CD4-positive, alpha-beta memory T cell (primary cell): ENCODE measurements at regions not wholly inside any gene's neighbourhood (a gene's known extent, or its start where the extent isn't known, plus 50 kb on each side); places are given as distances from the start of the nearest gene placed in this dataset.

Experiments
- CTCF ChIA-PET: fragments of 350-600 bp; sonication (Branson Sonifier 250); formaldehyde crosslinking; loops from one replicate; lab custom pipeline; 2021; ENCODE audit warnings: inconsistent platforms; ENCODE audit not compliant: partially characterized antibody; lab: Charles Lee
- POLR2A ChIA-PET: fragments of 350-600 bp; sonication (Branson Sonifier 250); formaldehyde crosslinking; loops from one replicate; lab custom pipeline; 2021; ENCODE audit not compliant: partially characterized antibody; lab: Charles Lee
- DNase-seq, 5 donors: peaks; one replicate each; pipeline versions ENCODE4 v3.0.0 to v3.0.0-alpha.2; 2020 to 2022; ENCODE audit warnings: mixed read lengths in 1 of 5
- H3K27ac ChIP-seq: one replicate; pipeline ENCODE4 v1.7.0; 2013; ENCODE audit warnings: low read depth, low read length
- H3K27me3 ChIP-seq: 2 replicates; pipeline ENCODE4 v1.7.0; 2013; ENCODE audit warnings: mild to moderate bottlenecking, low read length, moderate library complexity; ENCODE audit not compliant: insufficient read depth
- H3K36me3 ChIP-seq: 2 replicates; pipeline ENCODE4 v1.7.0; 2013; ENCODE audit warnings: mild to moderate bottlenecking, low read length, moderate library complexity; ENCODE audit not compliant: insufficient read depth
- H3K4me1 ChIP-seq: 2 replicates; pipeline ENCODE4 v1.7.0; 2013; ENCODE audit warnings: mild to moderate bottlenecking, low read length, moderate library complexity; ENCODE audit not compliant: insufficient read depth
- H3K4me3 ChIP-seq, 2 donors: one replicate each; pipeline ENCODE4 v1.7.0; 2013; ENCODE audit warnings: low read length in 2 of 2, mild to moderate bottlenecking in 1 of 2
- H3K9me3 ChIP-seq, 2 donors: one replicate each; pipeline ENCODE4 v1.7.0; 2013; ENCODE audit warnings: low read length in 2 of 2, control low read depth in 1 of 2; ENCODE audit not compliant: control insufficient read depth in 1 of 2
- H3K27ac Mint-ChIP-seq, 7 donors: one replicate each; pipeline ENCODE4 v1.8.0; 2020 to 2021; ENCODE audit warnings: mixed read lengths in 7 of 7, mild to moderate bottlenecking in 6 of 7, inconsistent platforms in 3 of 7, moderate library complexity in 3 of 7
- H3K27me3 Mint-ChIP-seq, 2 donors: one replicate each; pipeline ENCODE4 v1.8.0; 2020 to 2021; ENCODE audit warnings: mixed read lengths in 2 of 2
- H3K36me3 Mint-ChIP-seq, 2 donors: one replicate each; pipeline ENCODE4 v1.8.0; 2020 to 2021; ENCODE audit warnings: mixed read lengths in 2 of 2, inconsistent platforms in 1 of 2, mild to moderate bottlenecking in 1 of 2
- H3K4me1 Mint-ChIP-seq, 4 donors: one replicate each; pipeline ENCODE4 v1.8.0; 2020 to 2021; ENCODE audit warnings: mixed read lengths in 4 of 4, mild to moderate bottlenecking in 1 of 4
- H3K4me3 Mint-ChIP-seq, 8 donors: one replicate each; pipeline ENCODE4 v1.8.0; 2020 to 2021; ENCODE audit warnings: mixed read lengths in 8 of 8, mild to moderate bottlenecking in 7 of 8, moderate library complexity in 6 of 8, inconsistent platforms in 3 of 8
- H3K9me3 Mint-ChIP-seq, 8 donors: one replicate each; pipeline ENCODE4 v1.8.0; 2020 to 2021; ENCODE audit warnings: mixed read lengths in 8 of 8, mild to moderate bottlenecking in 5 of 8, inconsistent platforms in 3 of 8, moderate library complexity in 1 of 8
- intact Hi-C: fragments of 100-400 bp; cut with micrococcal nuclease; formaldehyde crosslinking; loops from one replicate; pipeline ENCODE4 v1.15.1; 2023

DNA sequence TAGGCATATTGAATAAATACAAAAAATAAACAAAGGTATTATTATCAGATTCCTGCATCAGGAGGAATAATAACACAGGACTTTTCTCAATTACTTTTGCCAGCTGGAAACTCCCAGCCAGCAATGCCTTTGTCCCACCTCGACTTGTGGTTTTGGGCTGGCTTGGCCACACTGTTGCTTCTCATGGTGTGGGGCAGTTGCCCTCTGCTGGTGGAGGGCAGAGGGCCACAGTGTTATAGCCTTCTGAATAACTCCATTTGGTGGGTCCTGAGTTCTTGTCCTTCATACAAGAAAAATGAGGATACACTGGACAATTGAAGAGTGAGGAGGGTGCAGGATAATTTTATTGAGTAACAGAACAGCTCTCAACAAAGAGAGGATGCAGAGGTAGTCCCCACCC, 1206.0 kb upstream of the ADGRL3 start:
- Mint-ChIP-seq H3K36me3 (no peaks in the 10 kb centered on the region), H3K27me3 (no peaks in the 10 kb centered on the region), H3K27ac (no peak overlapping the region), H3K4me3 (no peak overlapping the region), H3K4me1 (no peaks in the 10 kb centered on the region), H3K9me3 (peaks cover 0 to 33% (median 12%) of the 10 kb centered on the region in 8 donors)
- intact Hi-C loops = no loop called here
- Histone ChIP-seq H3K36me3 (no peaks in the 10 kb centered on the region), H3K9me3 (no peaks in the 10 kb centered on the region), H3K4me3 (no peak overlapping the region), H3K27ac (no peak overlapping the region), H3K4me1 (no peaks in the 10 kb centered on the region), H3K27me3 (no peaks in the 10 kb centered on the region)
- CTCF ChIA-PET = no interaction called here
- POLR2A ChIA-PET = no interaction called here
- no peak for DNase-seq

DNA sequence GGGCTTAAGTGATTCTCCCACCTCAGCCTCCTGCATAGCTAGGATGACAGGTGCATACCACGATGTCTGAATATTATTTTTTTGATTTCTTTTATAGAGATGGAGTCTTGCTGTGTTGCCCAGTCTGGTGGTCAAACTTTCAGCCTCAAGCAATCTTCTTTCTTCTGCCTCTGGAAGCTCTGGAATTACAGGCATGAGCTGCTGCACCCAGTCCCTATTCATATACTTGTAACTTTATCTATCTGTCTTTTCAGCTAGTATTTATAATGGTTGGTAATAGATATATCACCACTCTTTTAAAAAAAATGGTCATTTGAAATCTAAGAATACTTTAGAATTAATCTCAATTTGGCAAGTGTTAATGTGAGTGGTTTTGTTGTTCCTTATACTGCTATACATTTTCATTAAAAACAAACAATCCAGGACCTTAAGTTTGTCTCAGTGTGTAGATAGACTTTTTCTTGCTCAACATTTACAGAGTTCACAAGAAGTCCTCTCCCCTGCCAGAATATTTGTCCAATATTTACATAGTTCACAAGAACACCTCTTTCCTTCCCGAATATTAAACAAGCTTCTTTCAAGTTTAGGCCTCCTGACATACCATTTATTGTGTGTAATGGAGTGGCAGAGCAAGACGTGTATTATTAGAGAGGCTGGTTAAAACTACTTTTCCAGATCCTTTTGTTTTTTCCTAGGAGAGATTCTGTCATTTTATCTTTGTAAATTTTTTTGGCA, 1197.4 kb upstream of the ADGRL3 start:
- Histone ChIP-seq H3K9me3 (no peaks in the 10 kb centered on the region), H3K4me3 (no peak overlapping the region), H3K27ac (no peak overlapping the region), H3K36me3 (no peaks in the 10 kb centered on the region), H3K4me1 (no peaks in the 10 kb centered on the region), H3K27me3 (no peaks in the 10 kb centered on the region)
- intact Hi-C loops = no loop called here
- Mint-ChIP-seq H3K4me3 (no peak overlapping the region), H3K9me3 (peaks cover 0 to 41% (median 15%) of the 10 kb centered on the region in 8 donors), H3K27ac (no peak overlapping the region), H3K4me1 (no peaks in the 10 kb centered on the region), H3K27me3 (no peaks in the 10 kb centered on the region), H3K36me3 (no peaks in the 10 kb centered on the region)
- POLR2A ChIA-PET = no interaction called here
- DNase-seq = no peak
- CTCF ChIA-PET = no interaction called here

- Histone ChIP-seq H3K9me3 (peaks cover 0 to 3% of the 10 kb centered on the region in 2 donors), H3K36me3 (no peaks in the 10 kb centered on the region), H3K27me3 (no peaks in the 10 kb centered on the region), H3K4me3 (no peak overlapping the region), H3K4me1 (no peaks in the 10 kb centered on the region), H3K27ac (no peak overlapping the region)
- ChIA-PET CTCF (no interaction called here), POLR2A (no interaction called here)
- no peaks in the 10 kb centered on the region for H3K36me3 Mint-ChIP-seq
- intact Hi-C loops = no loop called here
- no peaks in the 10 kb centered on the region for H3K4me1 Mint-ChIP-seq
- H3K4me3 Mint-ChIP-seq = no peak overlapping the region
- H3K9me3 Mint-ChIP-seq = peaks cover 0 to 14% (median 3%) of the 10 kb centered on the region in 8 donors
- no peak overlapping the region for H3K27ac Mint-ChIP-seq
- DNase-seq = no peak
- no peaks in the 10 kb centered on the region for H3K27me3 Mint-ChIP-seq
These were observed 1186.5 kb upstream of the ADGRL3 start for GRCh38 chr4:60013464-60014184.

- H3K4me1 ChIP-seq = no peaks in the 10 kb centered on the region
- H3K27ac ChIP-seq = no peak overlapping the region
- no peak for DNase-seq
- no peak overlapping the region for H3K4me3 ChIP-seq
- no peak overlapping the region for H3K4me3 Mint-ChIP-seq
- H3K36me3 ChIP-seq = no peaks in the 10 kb centered on the region
- peaks cover 0 to 3% of the 10 kb centered on the region in 2 donors for H3K9me3 ChIP-seq
- H3K27ac Mint-ChIP-seq = no peak overlapping the region
- no peaks in the 10 kb centered on the region for H3K27me3 Mint-ChIP-seq
- ChIA-PET POLR2A (no interaction called here), CTCF (no interaction called here)
- H3K36me3 Mint-ChIP-seq = no peaks in the 10 kb centered on the region
- no peaks in the 10 kb centered on the region for H3K27me3 ChIP-seq
- intact Hi-C loops = no loop called here
- H3K9me3 Mint-ChIP-seq = peaks cover 0 to 16% (median 3%) of the 10 kb centered on the region in 8 donors
- H3K4me1 Mint-ChIP-seq = no peaks in the 10 kb centered on the region
These were observed 1183.2 kb upstream of the ADGRL3 start for GRCh38 chr4:60016971-60017370.

GRCh38 chr4:60019180-60019579, 1180.9 kb upstream of the ADGRL3 start:
- Mint-ChIP-seq H3K9me3 (peaks cover 0 to 16% (median 3%) of the 10 kb centered on the region in 8 donors), H3K36me3 (no peaks in the 10 kb centered on the region), H3K27ac (no peak overlapping the region), H3K27me3 (no peaks in the 10 kb centered on the region), H3K4me1 (no peaks in the 10 kb centered on the region), H3K4me3 (no peak overlapping the region)
- Histone ChIP-seq H3K4me3 (no peak overlapping the region), H3K36me3 (no peaks in the 10 kb centered on the region), H3K27ac (no peak overlapping the region), H3K27me3 (no peaks in the 10 kb centered on the region), H3K4me1 (no peaks in the 10 kb centered on the region), H3K9me3 (peaks cover 0 to 3% of the 10 kb centered on the region in 2 donors)
- DNase-seq = no peak
- intact Hi-C loops = no loop called here
- POLR2A ChIA-PET = no interaction called here
- CTCF ChIA-PET = no interaction called here

- intact Hi-C loops = no loop called here
- Mint-ChIP-seq H3K36me3 (no peaks in the 10 kb centered on the region), H3K27me3 (no peaks in the 10 kb centered on the region), H3K27ac (no peak overlapping the region), H3K4me1 (no peaks in the 10 kb centered on the region), H3K9me3 (peaks cover 0 to 16% (median 3%) of the 10 kb centered on the region in 8 donors), H3K4me3 (no peak overlapping the region)
- H3K36me3 ChIP-seq = no peaks in the 10 kb centered on the region
- H3K4me3 ChIP-seq = no peak overlapping the region
- H3K27me3 ChIP-seq = no peaks in the 10 kb centered on the region
- ChIA-PET CTCF (no interaction called here), POLR2A (no interaction called here)
- H3K9me3 ChIP-seq = peaks cover 0 to 3% of the 10 kb centered on the region in 2 donors
- DNase-seq = no peak
- no peaks in the 10 kb centered on the region for H3K4me1 ChIP-seq
- no peak overlapping the region for H3K27ac ChIP-seq
These were observed 1180.2 kb upstream of the ADGRL3 start for GRCh38 chr4:60019946-60020345.

DNA sequence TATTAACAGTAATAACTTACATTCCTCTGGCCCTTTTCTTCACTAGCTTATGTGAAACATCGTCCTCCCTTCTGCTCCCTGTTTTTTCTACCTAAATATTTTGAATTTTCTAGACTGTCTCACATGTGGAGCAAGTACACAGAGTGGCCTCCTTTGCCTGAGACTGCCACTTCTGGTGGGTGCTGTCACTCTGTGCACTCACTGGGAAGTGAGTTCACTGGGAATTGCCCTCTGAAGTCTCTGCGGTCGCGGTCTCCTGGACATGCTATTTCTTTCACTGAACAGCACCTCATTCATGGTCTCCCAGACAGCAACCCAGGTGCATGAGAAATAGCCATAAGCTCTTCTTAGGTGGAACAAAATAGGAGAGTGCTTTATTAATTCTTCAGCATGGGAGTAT, 1179.7 kb upstream of the ADGRL3 start:
- Histone ChIP-seq H3K36me3 (no peaks in the 10 kb centered on the region), H3K27ac (no peak overlapping the region), H3K9me3 (peaks cover 0 to 3% of the 10 kb centered on the region in 2 donors), H3K27me3 (no peaks in the 10 kb centered on the region), H3K4me1 (no peaks in the 10 kb centered on the region), H3K4me3 (no peak overlapping the region)
- Mint-ChIP-seq H3K36me3 (no peaks in the 10 kb centered on the region), H3K9me3 (peaks cover 0 to 16% (median 4%) of the 10 kb centered on the region in 8 donors), H3K4me1 (no peaks in the 10 kb centered on the region), H3K27ac (no peak overlapping the region), H3K27me3 (no peaks in the 10 kb centered on the region), H3K4me3 (no peak overlapping the region)
- ChIA-PET CTCF (no interaction called here), POLR2A (no interaction called here)
- DNase-seq = no peak
- intact Hi-C loops = no loop called here
